H7 (cell line): ENCODE measurements at regions not wholly inside any gene's neighbourhood (a gene's known extent, or its start where the extent isn't known, plus 50 kb on each side); places are given as distances from the start of the nearest gene placed in this dataset.
"Not testable (repeated sequence)": the region's sequence is repeated elsewhere in the genome, so short reads cannot be mapped to it uniquely, and the experiment has no call there.

Experiments used
- DNase-seq: peaks from one replicate; pipeline ENCODE4 v3.0.0; 2012
- H3K27me3 ChIP-seq: 2 replicates; pipeline ENCODE4 v1.6.0; 2011; ENCODE audit warnings: mild to moderate bottlenecking, low read length; ENCODE audit not compliant: control insufficient read depth, insufficient read depth
- H3K36me3 ChIP-seq: replicated peaks from 2 replicates; pipeline ENCODE4 v1.5.1; 2011; ENCODE audit warnings: low read length; ENCODE audit not compliant: control insufficient read depth, insufficient read depth
- H3K4me3 ChIP-seq: 2 replicates; pipeline ENCODE4 v1.5.1; 2011; ENCODE audit warnings: low read depth, mild to moderate bottlenecking, control low read depth, low read length, moderate library complexity; ENCODE audit not compliant: insufficient read depth

DNA sequence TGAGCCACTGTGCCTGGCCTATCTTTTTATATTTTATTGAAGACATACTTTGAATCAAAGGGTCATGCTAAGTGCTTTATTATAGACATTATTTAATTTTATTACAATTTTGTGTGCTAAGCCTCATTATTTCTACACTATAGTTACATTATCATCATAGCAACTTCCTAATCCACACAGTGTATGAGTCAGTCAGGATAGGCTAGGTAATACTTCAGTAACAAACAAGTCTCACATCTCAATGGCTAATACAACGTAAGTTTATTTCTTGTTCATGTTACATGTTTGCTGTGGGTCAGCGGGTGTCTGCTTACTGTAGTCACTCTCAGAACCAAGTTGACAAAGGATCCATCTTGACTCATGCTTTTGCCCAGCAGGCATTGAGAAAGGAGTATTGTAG is 292.6 kb upstream of the TGFBR2 start:
- Histone ChIP-seq H3K4me3 (no peak overlapping the region), H3K36me3 (no peaks in the 10 kb centered on the region), H3K27me3 (no peaks in the 10 kb centered on the region)
- DNase-seq = no peak

DNA sequence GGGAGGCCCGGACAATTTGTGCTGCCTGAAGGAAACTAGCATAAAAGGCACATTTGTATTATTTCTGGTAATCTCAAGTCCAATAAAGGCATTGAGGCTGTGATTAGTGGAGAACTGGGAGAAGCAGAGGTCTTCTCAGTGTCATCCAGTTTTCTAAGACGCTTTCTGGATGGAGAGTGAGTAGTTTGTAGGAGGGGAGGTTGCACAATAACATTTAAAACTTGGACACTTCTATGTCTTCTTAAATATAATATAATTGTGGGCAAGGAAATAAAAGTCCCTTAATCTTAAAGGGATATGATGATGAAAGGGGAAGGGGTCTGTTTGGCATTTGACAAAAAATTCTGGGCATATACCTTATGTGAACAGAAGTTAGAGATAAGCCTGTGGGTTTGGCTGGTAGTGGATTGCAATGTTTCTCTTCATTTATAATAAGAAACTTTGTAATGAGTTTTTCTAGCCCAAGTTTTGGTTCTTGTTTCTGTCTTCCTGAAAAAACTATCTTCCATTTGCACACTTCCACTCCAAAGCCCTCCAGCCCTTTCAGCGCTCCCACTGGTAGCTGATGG is 291.6 kb upstream of the TGFBR2 start:
- no peaks in the 10 kb centered on the region for H3K27me3 ChIP-seq
- no peak overlapping the region for H3K4me3 ChIP-seq
- no peaks in the 10 kb centered on the region for H3K36me3 ChIP-seq
- no peak for DNase-seq

DNA sequence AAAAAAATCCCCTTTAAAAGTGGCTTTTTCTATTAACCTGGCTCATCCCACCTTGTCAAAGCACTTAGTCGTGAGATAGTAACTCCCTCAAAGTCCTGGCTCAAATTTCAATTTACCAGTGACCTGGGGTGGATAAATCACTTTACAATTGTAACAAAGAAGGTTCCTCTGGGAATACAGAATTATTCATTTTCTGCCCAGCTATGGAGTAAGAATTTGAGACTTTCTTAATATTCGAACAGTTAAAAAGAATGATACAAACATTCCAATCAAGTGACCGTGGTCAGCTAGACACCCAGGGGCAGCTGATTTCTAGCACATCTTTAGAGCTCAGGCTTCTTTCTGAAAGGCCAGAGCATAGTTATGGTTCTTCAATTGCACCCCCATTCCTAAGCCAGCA is 291.0 kb upstream of the TGFBR2 start:
- no peak for DNase-seq
- H3K4me3 ChIP-seq = no peak overlapping the region
- H3K27me3 ChIP-seq = no peaks in the 10 kb centered on the region
- no peaks in the 10 kb centered on the region for H3K36me3 ChIP-seq

DNA sequence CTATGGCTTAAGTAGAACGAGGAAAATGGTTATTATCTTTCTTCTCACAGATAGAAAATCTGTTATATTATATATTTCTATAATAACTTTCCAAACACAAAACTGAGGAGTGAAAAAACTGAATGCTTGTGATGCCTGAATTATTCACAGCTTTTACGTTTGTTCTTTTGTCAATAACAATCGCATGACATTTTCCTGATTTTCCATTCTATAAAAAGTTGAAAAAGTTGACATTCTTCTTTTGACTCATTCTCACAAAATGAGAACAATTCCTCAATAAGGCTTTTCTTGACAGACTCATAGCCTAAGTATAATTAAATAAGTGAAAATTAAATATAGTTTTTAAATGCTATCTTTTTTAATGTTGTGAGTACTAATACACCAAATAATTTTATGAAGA is 288.8 kb upstream of the TGFBR2 start:
- no peak for DNase-seq
- Histone ChIP-seq H3K27me3 (no peaks in the 10 kb centered on the region), H3K4me3 (no peak overlapping the region), H3K36me3 (no peaks in the 10 kb centered on the region)

DNA sequence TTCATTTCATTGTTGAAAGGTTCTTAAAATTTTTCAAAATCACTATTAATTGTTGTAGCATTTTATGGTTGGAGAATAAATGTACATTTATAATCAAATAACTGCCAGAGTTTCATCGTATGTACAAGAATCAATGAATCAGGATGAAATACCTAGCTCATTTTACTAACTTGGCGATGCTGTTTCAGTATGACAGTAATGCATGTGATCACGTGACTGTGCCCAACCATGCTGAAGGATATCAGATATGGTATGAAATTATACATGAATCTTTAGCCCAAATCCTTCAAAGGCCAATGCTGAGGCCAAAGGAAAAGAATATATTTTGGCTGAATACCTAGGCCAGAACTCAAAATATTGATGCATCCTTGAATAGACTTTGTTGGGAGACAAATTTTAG is 288.3 kb upstream of the TGFBR2 start:
- no peak overlapping the region for H3K4me3 ChIP-seq
- DNase-seq = no peak
- H3K27me3 ChIP-seq = no peaks in the 10 kb centered on the region
- no peaks in the 10 kb centered on the region for H3K36me3 ChIP-seq

DNA sequence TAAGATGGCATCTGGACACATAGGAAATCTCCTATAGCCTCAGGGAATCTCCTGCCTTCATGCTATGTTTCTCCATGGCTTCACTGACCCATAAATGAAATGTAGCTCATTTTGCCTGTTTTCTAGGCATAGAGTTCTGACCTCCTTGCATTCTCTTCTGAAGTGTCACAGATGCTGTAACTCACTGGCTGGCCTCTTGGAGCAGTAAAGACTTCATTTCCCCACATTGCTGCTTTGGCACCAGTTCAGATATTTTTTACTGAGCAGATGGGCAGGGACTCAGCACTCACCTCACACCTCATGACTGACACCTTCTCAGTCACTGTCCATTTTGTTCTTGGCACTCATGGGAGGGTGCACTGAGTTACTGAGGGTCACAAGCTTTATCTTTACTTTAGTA is 286.7 kb upstream of the TGFBR2 start:
- peak; percentile 9 for DNase-seq
- Histone ChIP-seq H3K27me3 (no peaks in the 10 kb centered on the region), H3K4me3 (no peak overlapping the region), H3K36me3 (no peaks in the 10 kb centered on the region)

DNA sequence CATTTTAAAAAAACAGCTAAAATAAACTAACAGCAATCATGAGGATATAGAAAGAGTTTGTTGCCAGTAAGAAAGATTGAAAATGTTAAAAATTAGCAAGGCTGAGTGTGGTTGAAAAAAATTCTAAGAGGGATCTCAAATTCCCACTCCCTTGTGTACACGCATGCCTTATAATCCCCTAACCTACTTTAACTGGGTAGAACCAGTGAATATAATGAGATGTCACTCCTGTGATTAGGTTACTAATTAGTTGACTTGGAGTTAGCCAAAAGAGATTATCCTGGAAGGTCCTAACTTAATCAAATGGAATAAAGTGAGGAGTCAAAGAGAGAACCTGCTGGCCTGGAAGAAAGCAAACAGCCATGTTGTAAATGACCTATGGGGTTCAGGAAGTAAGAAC is 286.0 kb upstream of the TGFBR2 start:
- H3K36me3 ChIP-seq = no peaks in the 10 kb centered on the region
- no peaks in the 10 kb centered on the region for H3K27me3 ChIP-seq
- no peak overlapping the region for H3K4me3 ChIP-seq
- no peak for DNase-seq

DNA sequence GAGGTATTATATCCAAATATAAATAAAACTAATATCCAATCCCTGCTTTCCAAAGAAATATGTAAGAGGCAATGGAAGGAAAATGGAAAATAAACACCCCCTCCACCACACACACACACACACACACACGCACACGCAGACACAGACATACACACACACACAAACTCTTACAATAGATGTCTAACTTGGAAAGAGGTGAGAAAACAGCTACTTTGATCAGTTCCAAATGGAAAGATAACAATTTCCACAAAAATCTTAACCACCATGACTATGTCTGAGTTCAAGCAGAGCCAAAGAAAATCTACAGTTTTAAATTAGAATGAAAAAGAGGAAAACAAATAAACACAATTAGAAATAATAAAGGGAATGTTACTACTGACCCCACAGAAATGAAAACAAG is 285.3 kb upstream of the TGFBR2 start:
- Histone ChIP-seq H3K27me3 (no peaks in the 10 kb centered on the region), H3K4me3 (no peak overlapping the region), H3K36me3 (no peaks in the 10 kb centered on the region)
- no peak for DNase-seq

DNA sequence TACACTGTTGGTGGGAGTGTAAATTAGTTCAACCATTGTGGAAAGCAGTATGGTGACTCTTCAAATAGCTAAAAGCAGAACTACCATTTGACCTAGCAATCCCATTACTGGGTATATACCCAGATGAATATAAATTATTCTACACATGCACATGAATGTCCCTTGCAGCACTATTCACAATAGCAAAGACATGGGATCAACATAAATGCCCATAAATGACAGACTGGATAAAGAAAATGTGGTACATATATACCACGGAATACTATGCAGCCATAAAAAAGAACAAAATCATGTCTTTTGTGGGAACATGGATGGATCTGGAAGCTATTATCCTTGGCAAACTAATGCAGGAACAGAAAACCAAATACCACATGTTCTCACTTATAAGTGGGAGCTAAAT is 282.8 kb upstream of the TGFBR2 start:
- H3K27me3 ChIP-seq, H3K36me3 ChIP-seq, DNase-seq, H3K4me3 ChIP-seq: not testable (repeated sequence)

DNA sequence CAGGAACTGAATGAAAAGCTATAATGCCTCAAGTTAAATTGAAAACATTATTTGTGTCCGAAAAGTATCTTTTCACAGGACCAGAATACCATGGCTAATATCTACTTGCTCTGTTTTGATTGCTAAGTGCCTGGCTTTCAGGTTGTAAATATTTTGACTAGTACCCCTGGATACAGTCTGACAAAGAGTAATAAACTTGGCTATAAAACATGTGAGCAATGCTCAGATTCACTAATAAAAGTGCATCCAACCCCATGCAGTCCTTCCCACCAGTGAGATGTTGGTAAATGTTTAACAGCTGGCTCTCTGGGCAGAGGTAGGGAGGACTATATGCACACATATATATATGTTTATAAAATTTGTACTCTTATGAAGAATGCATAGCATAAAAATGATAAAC is 281.8 kb upstream of the TGFBR2 start:
- H3K36me3 ChIP-seq = no peaks in the 10 kb centered on the region
- DNase-seq = no peak
- no peaks in the 10 kb centered on the region for H3K27me3 ChIP-seq
- H3K4me3 ChIP-seq = no peak overlapping the region

DNA sequence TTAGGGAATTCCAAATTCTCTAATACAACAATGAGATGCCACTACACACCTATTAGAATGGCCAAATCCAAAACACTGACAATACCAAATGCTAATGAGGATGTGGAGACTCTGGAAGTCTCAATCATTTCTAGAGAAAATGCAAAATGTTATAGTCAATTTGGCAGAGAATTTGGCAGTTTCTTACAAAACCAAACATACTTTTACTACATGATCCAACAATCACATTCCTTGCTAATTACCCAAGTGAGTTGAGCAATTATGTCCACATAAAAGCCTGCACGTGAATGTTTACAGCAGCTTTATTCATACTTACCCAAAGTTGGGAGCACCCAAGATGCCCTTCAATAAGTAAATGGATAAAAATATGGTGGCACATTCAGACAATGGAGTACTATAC is 278.4 kb upstream of the TGFBR2 start:
- H3K4me3 ChIP-seq, H3K36me3 ChIP-seq: not testable (repeated sequence)

DNA sequence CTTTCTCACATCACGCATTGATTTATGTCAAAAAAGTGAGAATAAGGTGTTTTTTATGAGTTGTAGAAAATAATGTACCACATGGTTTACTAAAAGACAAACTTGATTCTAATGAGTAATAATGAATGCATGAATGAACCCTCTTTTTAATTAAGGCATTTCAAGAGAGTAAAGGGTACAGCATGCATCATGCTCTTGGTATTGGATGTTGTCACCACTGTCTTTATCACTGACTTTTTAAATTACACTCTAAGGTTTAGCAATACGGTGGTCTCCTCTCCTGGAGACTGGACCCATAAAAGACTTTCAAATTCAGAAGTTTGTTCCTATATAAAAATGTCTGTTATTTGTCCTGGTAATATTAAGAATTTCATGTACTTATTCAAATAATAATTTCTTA is 277.5 kb upstream of the TGFBR2 start:
- not testable (repeated sequence) for H3K4me3 ChIP-seq, H3K27me3 ChIP-seq, DNase-seq, H3K36me3 ChIP-seq

More for the DNA sequence above, 278.4 kb upstream of the TGFBR2 start:
- H3K27me3 ChIP-seq, DNase-seq: not testable (repeated sequence)

DNA sequence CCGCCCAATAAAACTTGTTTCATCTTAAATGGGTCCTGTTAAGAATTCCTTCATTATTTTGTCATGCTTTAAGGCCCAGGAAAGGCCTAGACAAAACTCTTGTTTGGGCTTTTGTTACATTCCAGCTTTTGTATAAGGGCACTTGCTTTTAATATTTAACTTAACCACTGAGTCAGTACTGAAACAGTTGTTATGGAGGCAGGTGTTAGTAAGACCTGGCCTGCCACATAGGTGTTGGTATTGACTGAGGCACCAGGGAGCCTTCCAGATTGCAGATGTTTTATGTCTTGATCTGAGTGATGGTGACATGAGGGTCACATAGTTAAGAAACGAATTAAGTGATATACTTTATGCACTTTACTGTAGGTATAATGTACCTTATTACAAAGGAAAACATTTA is 274.9 kb upstream of the TGFBR2 start:
- H3K27me3 ChIP-seq = no peaks in the 10 kb centered on the region
- H3K36me3 ChIP-seq = no peaks in the 10 kb centered on the region
- no peak overlapping the region for H3K4me3 ChIP-seq
- no peak for DNase-seq

DNA sequence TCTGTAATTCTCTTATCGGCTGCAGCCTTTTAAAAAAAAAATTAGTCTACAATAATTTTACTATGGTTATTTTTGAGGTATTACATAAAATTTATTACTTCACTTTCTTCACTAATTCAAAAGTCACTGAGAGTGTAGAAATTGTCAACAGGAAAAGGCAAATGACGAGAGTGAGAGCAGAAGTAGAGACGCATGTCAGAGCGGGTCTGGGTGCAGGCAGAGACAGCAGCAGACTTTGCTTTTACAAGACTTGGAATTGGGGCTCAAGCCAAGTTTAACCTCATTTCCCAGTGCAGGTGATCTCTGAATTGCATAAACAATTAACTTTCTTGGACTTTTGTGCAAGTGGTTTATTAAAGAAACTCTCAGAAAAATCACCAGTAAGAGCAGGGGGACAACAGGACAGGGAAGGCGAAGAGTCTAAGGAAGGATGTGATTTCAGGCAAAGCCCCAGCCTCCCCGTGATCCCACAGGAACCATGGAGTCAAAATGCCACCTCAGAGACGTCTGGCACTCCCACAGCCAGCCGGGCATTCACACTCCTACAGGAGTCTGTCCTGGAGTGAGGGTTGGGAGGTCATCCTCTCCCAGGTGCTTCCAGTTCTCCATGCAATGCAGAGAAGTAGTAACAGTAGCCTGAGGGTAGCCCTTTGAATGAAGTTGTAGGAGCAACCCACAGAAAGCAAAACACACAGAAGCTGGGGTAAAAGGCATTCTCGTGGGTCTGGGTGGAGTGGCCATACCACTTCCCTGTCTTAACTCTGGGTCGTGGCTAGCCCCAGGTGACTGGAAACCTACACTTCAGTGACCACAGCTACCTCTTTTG is 274.0 kb upstream of the TGFBR2 start:
- Histone ChIP-seq H3K36me3 (no peaks in the 10 kb centered on the region), H3K4me3 (no peak overlapping the region), H3K27me3 (no peaks in the 10 kb centered on the region)
- DNase-seq = no peak

DNA sequence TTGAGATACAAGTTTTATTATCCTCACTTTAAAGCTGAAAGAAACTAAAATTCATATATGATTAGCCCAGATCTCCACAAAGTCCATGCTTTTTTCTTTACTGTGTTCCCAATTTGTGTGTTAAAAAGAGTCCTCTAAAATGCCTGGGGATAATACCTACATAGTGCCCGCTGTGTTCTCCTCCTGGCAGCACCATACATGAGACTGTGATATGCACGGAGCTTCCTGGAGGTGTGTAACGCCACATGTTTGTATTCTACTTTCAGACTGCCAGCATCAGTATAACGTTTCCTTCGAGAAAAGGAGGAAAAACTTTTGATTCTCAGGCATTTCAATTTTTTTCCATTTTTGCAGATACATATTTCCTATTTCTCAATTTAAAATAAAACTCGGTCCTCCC is 273.3 kb upstream of the TGFBR2 start:
- no peak overlapping the region for H3K4me3 ChIP-seq
- no peaks in the 10 kb centered on the region for H3K27me3 ChIP-seq
- H3K36me3 ChIP-seq = no peaks in the 10 kb centered on the region
- DNase-seq = no peak
